ENCODE measurements at regions not wholly inside any gene's neighbourhood (a gene's known extent, or its start where the extent isn't known, plus 50 kb on each side); places are given as distances from the start of the nearest gene placed in this dataset.
"Not testable (repeated sequence)": the region's sequence is repeated elsewhere in the genome, so short reads cannot be mapped to it uniquely, and the experiment has no call there.

DNA sequence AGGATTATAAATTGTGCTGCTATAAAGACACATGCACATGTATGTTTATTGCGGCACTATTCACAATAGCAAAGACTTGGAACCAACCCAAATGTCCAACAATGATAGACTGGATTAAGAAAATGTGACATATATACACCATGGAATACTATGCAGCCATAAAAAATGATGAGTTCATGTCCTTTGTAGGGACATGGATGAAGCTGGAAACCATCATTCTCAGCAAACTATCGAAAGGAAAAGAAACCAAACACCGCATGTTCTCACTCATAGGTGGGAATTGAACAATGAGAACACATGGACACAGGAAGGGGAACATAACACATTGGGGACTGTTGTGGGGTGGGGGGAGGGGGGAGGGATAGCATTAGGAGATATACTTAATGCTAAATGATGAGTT, 67.8 kb upstream of the ETV3 start:
- DNase-seq: not testable (repeated sequence)

GRCh38 chr1:157203166-157203565, 65.0 kb upstream of the ETV3 start:
- no peak for DNase-seq

DNA sequence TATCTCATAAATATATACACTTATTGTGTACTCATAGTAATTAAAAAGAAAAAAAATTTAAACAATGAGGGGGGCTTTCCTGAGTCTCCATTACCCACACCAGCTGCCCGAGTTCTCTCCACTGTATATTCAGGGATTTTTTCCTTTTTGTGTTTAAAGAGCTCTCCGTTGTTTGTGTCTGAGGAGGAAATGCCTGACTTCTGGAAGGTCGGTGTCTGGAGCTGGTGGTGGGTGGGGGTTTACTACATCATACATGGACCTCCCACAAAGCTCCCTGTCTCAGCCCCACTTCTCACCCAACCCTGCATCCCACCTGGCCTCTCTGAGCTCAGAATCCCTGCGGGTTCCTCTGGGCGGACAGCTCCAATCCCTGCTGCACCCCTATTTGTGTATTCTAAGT, 64.1 kb upstream of the ETV3 start:
- DNase-seq: no peak

GRCh38 chr1:157201767-157202166, 63.6 kb upstream of the ETV3 start:
- no peak for DNase-seq

DNA sequence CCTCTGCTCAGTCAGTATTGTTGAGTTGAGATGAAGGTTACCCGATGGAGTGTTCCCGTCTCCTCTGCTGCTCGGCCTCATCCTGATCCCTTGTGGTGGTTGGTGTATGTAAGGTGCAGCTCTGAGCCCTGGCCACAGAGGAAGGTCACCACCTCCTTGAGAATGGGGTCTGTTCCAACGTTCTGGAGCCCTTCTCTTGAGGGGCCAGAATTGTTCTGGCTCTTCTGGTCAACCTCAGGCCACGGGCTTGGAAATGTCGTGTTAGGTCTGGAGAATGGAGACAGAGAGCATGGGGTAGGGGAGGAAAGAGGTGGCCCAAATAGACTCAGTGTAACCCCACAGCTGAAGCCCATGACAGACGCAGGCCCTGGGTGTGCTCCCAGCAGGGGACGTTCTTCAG, 62.3 kb upstream of the ETV3 start:
- no peak for DNase-seq

DNA sequence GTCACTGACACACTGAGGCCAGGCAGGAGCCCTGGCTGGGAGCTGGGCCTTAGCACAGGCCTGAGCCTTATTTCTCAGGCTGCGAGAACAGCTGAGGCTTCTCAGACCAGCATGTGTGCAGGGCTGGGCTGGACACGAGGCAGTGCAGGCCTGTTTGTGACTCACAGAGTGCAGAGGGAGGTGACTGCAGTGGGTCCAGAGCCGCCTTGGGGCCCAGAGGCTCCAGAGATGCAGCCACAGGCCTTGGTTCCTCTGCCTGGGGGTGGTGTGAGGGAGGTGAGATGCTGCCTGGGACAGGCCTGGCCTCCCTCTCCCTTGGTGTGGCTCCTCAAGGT, 61.2 kb upstream of the ETV3 start:
- no peak for DNase-seq

DNA sequence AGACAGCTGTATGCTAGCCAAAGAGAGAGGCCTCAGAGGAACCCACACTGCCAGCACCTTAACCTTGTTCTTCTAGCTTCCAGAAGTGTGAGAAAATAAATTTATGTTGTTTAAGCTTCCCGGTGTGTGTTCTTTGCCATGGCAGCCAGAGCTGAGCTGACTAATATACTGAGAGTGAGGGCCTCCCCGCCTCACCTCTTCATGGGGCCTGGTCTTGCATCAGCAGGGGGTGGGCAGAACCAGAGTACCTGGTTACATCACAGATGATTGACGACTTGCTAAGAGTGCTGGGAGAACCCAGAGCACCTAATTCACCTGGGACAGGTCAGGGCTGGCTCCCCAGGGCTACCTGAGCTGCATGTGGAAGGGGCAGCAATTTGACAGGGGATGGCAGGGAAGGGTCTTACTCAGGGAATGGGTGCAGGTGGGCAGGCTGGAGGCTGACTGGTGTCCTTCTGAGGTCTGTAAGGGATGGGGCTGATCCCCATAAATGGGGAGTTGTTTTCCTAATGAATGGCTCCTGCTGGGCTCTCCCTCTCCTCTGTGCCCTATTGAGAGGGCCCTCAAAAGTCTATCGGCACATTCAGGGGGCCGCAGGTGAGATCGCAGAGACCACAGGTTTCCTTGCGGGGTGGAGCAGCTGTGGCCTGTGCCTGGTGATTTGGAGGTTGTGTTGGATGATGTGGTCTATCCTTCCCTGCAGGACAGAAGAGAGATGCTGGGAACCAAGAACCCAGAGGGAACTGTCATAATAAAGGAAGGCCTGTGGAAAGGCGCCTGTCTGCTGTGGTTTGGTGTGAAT, 60.6 kb upstream of the ETV3 start:
- no peak for DNase-seq

DNA sequence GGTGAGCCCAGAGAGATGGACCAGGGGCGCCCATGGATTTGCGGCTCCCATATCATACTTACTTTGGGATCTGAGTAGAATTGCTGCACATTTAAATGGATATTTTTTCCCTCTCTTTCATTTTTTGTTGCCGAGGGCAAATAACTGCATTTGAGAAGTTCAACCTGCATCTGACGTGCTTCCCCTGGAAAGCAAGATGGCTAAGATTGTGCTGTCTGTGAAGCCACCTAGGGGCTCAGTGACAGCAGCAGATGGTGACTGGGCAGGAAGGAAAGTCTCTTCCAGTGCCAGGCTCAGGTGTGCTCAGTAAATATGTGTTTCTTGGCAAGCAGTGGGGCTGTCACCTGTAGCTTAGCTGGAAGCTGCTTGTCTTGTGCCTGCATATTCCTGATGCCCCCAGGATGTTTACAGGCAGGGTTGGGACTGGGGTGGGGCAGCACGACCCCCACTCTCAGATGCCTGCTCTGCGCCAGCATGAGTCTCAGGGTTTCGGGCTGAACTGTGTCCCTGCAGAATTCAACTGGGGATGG, 59.8 kb upstream of the ETV3 start:
- no peak for DNase-seq

DNA sequence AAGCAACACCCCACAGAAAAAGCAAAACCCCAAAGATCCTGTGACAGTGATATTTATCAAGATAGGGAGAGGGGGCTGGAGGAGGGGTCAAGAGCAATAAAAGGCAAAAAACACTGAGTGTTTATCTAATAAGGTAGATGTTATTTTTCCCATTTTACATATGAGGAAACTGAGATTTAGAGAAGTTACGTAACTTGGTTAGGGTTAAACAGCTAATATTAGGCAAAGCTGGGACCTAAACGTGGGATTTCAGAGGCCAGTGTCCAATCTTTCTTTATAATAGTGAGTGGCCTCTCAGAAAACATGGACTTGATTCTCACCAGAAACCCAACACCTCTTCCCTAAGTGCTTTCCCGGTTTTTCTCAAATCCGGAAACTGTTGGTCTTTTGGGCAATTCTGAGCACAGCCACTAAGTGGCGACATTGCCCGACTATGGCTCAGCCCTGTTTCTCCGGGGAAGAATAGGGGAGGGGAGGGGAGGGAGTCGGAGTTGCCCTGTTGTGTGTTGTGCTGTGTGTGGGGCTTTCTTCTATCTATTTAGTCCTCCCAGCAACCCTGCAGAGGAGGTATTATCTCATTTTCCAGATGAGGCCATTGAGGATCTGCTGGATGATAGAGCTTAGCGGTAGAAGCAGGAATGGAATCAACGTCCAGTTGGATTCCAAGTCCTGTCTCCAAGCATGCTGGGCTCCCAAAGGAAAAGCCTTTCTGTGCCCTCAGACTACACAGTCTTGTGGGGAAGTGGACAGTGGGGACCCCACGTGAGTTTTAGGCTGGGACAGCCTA, 58.7 kb upstream of the ETV3 start:
- DNase-seq: peak; percentile 0

- no peak for DNase-seq
Observed at GRCh38 chr1:157196245-157196543, 58.0 kb upstream of the ETV3 start.

GRCh38 chr1:157195521-157196244, 57.5 kb upstream of the ETV3 start:
- DNase-seq: no peak

- DNase-seq: no peak
Observed at GRCh38 chr1:157194731-157195520, 56.7 kb upstream of the ETV3 start.

DNA sequence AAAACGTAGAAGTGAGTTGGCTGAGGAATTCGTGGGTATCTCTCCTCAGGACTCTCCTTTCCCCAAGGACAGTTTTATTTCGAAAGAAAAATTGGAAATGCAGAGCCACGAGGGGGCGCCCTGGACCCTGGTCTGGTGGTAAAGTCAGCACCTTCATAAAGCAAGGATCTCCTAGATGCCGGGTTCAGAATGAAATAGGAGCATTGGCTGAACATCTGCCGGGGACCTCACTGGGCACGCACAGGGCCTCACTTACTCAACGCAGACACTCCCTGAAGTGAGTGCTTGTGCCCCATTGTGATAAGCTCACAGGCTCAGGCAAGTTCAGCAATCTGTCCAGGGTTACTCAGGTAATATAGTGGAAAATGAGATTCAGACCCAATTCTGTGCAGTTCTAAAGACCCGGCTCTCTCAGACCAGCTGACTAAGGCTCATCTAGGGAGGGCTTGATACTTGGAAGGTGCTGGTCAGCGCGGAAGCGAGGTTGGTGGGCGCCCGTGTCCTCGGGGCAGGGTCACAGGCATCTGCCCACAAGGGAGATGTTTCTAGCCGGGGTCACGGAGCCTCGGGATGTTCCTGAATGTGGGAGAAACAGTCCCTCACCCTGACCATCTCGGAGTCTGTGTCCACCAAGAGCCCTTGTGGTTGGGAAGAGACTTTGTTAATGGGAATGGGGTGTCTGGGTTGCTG, 55.7 kb upstream of the ETV3 start:
- DNase-seq: peak; percentile 32

GRCh38 chr1:157193219-157193618, 55.0 kb upstream of the ETV3 start:
- DNase-seq: no peak

- no peak for DNase-seq
Observed at GRCh38 chr1:157189986-157190982, 52.1 kb upstream of the ETV3 start.

DNA sequence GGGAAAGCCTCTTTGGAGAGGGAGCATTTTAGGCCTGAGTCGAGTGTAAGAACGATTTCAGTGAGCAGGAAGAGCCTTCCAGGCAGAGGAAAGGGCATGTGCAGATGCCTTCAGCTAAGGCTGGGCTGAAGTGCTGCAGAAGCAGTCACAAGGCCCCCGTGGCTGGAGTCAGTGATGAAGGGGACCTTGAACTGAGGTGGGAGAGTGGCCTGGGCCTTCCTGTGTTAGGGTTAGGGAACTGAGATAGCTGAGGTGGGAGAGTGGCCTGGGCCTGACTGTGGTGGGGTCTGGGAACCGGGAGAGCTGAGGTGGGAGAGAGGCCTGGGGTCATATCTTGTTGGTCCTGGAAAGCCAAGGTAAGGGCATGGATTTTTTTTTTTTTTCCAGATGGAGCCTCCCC, 50.9 kb upstream of the ETV3 start:
- DNase-seq: no peak
